Central memory CD8-positive, alpha-beta T cell (primary cell): ENCODE measurements at regions not wholly inside any gene's neighbourhood (a gene's known extent, or its start where the extent isn't known, plus 50 kb on each side); places are given as distances from the start of the nearest gene placed in this dataset.
"Not testable (repeated sequence)": the region's sequence is repeated elsewhere in the genome, so short reads cannot be mapped to it uniquely, and the experiment has no call there.

ENCODE experiments used
- ATAC-seq: fragments of 150-1000 bp; cut with Tn5 transposase; replicated peaks from 2 replicates; pipeline ENCODE4 v1.10.0; 2022; ENCODE audit warnings: mild to moderate bottlenecking, moderate FRiP score, moderate number of reproducible peaks; ENCODE audit not compliant: poor library complexity, severe bottlenecking; ENCODE audit errors: extremely low read depth
- DNase-seq, 2 donors: peaks; one replicate each; pipeline ENCODE4 v3.0.0; 2021; ENCODE audit warnings: low spot score in 2 of 2
- H3K27ac Mint-ChIP-seq: one replicate; pipeline ENCODE4 v1.8.0; 2022; ENCODE audit warnings: low read depth, mild to moderate bottlenecking, moderate library complexity, mixed read lengths
- H3K27me3 Mint-ChIP-seq: one replicate; pipeline ENCODE4 v1.8.0; 2022; ENCODE audit warnings: mixed read lengths
- H3K36me3 Mint-ChIP-seq: one replicate; pipeline ENCODE4 v1.8.0; 2022; ENCODE audit warnings: mild to moderate bottlenecking, moderate library complexity, mixed read lengths; ENCODE audit not compliant: insufficient read depth
- H3K4me1 Mint-ChIP-seq: one replicate; pipeline ENCODE4 v1.8.0; 2022; ENCODE audit warnings: mixed read lengths
- H3K4me3 Mint-ChIP-seq: one replicate; pipeline ENCODE4 v1.8.0; 2022; ENCODE audit warnings: mild to moderate bottlenecking, moderate library complexity, mixed read lengths
- H3K9me3 Mint-ChIP-seq: one replicate; pipeline ENCODE4 v1.8.0; 2022; ENCODE audit warnings: mixed read lengths

DNA sequence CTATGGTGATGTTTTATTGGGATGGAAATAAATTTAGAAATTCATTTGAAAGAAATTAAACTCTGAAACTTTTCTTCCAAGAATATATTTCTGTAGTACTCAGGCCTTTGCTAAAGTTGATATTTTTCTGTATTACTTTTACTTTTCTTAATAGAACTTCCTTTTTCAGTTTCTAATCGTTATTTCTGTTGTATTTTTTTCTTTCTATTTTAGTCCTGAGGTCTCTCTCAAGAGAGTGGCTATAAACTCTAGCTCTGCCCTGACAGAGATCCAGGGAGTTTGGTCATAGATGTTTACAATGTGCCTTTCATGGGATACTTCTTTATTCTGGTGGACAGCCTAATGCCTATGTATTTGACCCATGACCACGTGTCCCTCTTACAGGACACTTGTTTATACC lies 51.0 kb downstream of the OR2B6 start:
- peaks cover 65% of the 10 kb centered on the region for H3K27me3 Mint-ChIP-seq
- no peak overlapping the region for H3K4me3 Mint-ChIP-seq
- H3K4me1 Mint-ChIP-seq, result peaks cover 5% of the 10 kb centered on the region
- H3K36me3 Mint-ChIP-seq, result no peaks in the 10 kb centered on the region
- no peak overlapping the region for H3K27ac Mint-ChIP-seq
- no peak for ATAC-seq
- H3K9me3 Mint-ChIP-seq, result no peaks in the 10 kb centered on the region
- no peak for DNase-seq

DNA sequence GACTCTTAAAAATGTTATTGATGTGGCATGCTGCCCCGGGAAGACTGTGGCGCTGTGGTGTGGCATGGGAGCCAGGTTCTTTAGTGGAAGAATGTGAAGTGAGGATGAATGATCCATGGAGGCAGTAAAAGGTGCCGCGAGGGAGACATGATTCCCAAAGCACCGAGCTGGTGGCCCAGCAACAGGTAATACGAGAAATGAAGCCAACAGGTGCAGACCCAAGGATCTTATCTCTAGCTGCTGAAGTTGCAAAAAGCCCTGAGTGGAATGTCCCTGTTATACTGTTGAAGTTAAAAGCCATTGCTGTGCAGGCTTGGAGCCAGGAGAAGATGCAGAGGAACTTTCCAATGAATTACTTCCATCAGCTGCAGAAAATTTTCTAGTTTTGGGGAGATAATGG lies 53.5 kb downstream of the OR2B6 start:
- Mint-ChIP-seq H3K4me1 (peaks cover 5% of the 10 kb centered on the region), H3K27ac (no peak overlapping the region), H3K4me3 (no peak overlapping the region), H3K9me3 (no peaks in the 10 kb centered on the region), H3K27me3 (peaks cover 63% of the 10 kb centered on the region), H3K36me3 (no peaks in the 10 kb centered on the region)
- DNase-seq, result no peak
- no peak for ATAC-seq

DNA sequence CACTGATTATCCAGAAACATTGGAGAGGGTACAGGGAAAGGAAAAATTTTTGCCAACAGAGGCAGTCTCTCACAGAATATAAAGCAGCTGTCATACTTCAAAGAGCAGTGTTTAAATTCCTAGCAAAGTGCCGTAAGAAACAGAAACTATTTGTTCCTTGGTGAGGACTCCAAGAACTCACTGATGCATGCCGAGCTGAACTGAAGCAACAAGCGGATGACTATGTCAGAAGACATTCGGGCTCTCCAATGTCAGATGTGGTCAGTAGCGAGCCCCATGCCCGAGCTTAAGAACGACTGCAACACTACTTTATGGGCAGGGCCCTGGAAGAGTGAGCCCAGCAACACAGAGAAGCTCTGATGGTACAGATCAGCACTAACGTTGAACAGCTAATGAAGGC lies 54.7 kb downstream of the OR2B6 start:
- ATAC-seq (no peak), DNase-seq (no peak)
- Mint-ChIP-seq H3K4me3 (no peak overlapping the region), H3K9me3 (no peaks in the 10 kb centered on the region), H3K27me3 (peaks cover 55% of the 10 kb centered on the region), H3K27ac (no peak overlapping the region), H3K36me3 (no peaks in the 10 kb centered on the region), H3K4me1 (peaks cover 5% of the 10 kb centered on the region)

- H3K9me3 Mint-ChIP-seq, H3K36me3 Mint-ChIP-seq, DNase-seq, H3K27ac Mint-ChIP-seq, H3K4me3 Mint-ChIP-seq, H3K4me1 Mint-ChIP-seq, ATAC-seq: not testable (repeated sequence)
- H3K27me3 Mint-ChIP-seq, result peaks cover 52% of the 10 kb centered on the region
Observed at GRCh38 chr6:28021011-28021410, 59.4 kb upstream of the ZNF165 start.

- ATAC-seq, H3K4me3 Mint-ChIP-seq, DNase-seq, H3K27ac Mint-ChIP-seq, H3K9me3 Mint-ChIP-seq, H3K36me3 Mint-ChIP-seq, H3K4me1 Mint-ChIP-seq: not testable (repeated sequence)
- H3K27me3 Mint-ChIP-seq, result peaks cover 50% of the 10 kb centered on the region
Observed at GRCh38 chr6:28022707-28023106, 57.7 kb upstream of the ZNF165 start.
